ENCODE measurements at regions not wholly inside any gene's neighbourhood (a gene's known extent, or its start where the extent isn't known, plus 50 kb on each side); places are given as distances from the start of the nearest gene placed in this dataset.
"Not testable (repeated sequence)": the region's sequence is repeated elsewhere in the genome, so short reads cannot be mapped to it uniquely, and the experiment has no call there.

GRCh38 chr16:22624800-22625533 lies 114.3 kb downstream of the NPIPB5 start:
- DNase-seq (ENCODE audit: low read depth, low spot score), result no peak

GRCh38 chr16:22625967-22626366 lies 115.3 kb downstream of the NPIPB5 start:
- no peak for DNase-seq (ENCODE audit: low read depth, low spot score)

GRCh38 chr16:22627043-22627442 lies 116.4 kb downstream of the NPIPB5 start:
- DNase-seq (ENCODE audit: low read depth, low spot score), result no peak

- no peak for DNase-seq (ENCODE audit: low read depth, low spot score)
These were observed 118.3 kb downstream of the NPIPB5 start for GRCh38 chr16:22628994-22629393.

GRCh38 chr16:22630242-22630641 lies 119.6 kb downstream of the NPIPB5 start:
- DNase-seq (ENCODE audit: low read depth, low spot score), result no peak

- no peak for DNase-seq (ENCODE audit: low read depth, low spot score)
These were observed 120.6 kb downstream of the NPIPB5 start for GRCh38 chr16:22631264-22631663.

GRCh38 chr16:22632606-22633005 lies 121.9 kb downstream of the NPIPB5 start:
- no peak for DNase-seq (ENCODE audit: low read depth, low spot score)

- DNase-seq (ENCODE audit: low read depth, low spot score), result no peak
These were observed 122.6 kb downstream of the NPIPB5 start for GRCh38 chr16:22633280-22633679.

- DNase-seq (ENCODE audit: low read depth, low spot score), result no peak
These were observed 123.1 kb downstream of the NPIPB5 start for GRCh38 chr16:22633799-22634198.

GRCh38 chr16:22634954-22635353 lies 124.3 kb downstream of the NPIPB5 start:
- no peak for DNase-seq (ENCODE audit: low read depth, low spot score)

- DNase-seq (ENCODE audit: low read depth, low spot score), result no peak
These were observed 124.7 kb downstream of the NPIPB5 start for GRCh38 chr16:22635357-22635761.

GRCh38 chr16:22635801-22636200 lies 125.1 kb downstream of the NPIPB5 start:
- DNase-seq (ENCODE audit: low read depth, low spot score), result no peak

- no peak for DNase-seq (ENCODE audit: low read depth, low spot score)
These were observed 127.9 kb downstream of the NPIPB5 start for GRCh38 chr16:22638393-22639206.

- no peak for DNase-seq (ENCODE audit: low read depth, low spot score)
These were observed 130.5 kb downstream of the NPIPB5 start for GRCh38 chr16:22641131-22641628.

- DNase-seq (ENCODE audit: low read depth, low spot score), result no peak
These were observed 131.9 kb downstream of the NPIPB5 start for GRCh38 chr16:22642416-22643088.

GRCh38 chr16:22643203-22643602 lies 132.5 kb downstream of the NPIPB5 start:
- DNase-seq (ENCODE audit: low read depth, low spot score), result not testable (repeated sequence)

- no peak for DNase-seq (ENCODE audit: low read depth, low spot score)
These were observed 133.2 kb downstream of the NPIPB5 start for GRCh38 chr16:22643886-22644285.

- DNase-seq (ENCODE audit: low read depth, low spot score), result no peak
These were observed 135.2 kb downstream of the NPIPB5 start for GRCh38 chr16:22645868-22646267.

- DNase-seq (ENCODE audit: low read depth, low spot score), result no peak
These were observed 136.4 kb downstream of the NPIPB5 start for GRCh38 chr16:22646948-22647556.

- no peak for DNase-seq (ENCODE audit: low read depth, low spot score)
These were observed 137.4 kb downstream of the NPIPB5 start for GRCh38 chr16:22648141-22648540.

- no peak for DNase-seq (ENCODE audit: low read depth, low spot score)
These were observed 138.2 kb downstream of the NPIPB5 start for GRCh38 chr16:22648941-22649340.

Measured in pulmonary artery endothelial cell (primary cell).